ENCODE measurements at regions not wholly inside any gene's neighbourhood (a gene's known extent, or its start where the extent isn't known, plus 50 kb on each side); places are given as distances from the start of the nearest gene placed in this dataset.
A peak's percentile ranks its signal among the peaks of the same experiment; 100 is the strongest.

DNA sequence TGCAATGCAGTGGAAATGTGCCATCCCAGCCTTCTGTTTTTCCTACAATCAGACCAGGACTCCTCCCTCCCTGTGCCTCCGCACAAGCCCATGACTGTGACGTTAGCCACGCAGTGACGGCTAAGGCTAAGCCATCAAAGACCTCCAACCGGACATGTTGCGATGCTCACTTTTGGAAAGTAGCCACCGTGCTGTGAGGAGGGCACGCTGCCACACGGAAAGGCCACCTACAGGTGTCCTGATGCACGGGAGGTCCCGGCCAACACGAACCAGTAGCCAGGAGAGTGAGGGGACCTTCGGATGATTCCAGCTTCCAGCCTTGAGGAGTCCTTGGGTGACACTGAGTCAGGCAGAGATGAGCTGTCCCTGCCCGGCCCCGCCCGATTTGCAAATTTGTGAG lies 53.9 kb downstream of the FOXL1 start:
- DNase-seq: no peak

DNA sequence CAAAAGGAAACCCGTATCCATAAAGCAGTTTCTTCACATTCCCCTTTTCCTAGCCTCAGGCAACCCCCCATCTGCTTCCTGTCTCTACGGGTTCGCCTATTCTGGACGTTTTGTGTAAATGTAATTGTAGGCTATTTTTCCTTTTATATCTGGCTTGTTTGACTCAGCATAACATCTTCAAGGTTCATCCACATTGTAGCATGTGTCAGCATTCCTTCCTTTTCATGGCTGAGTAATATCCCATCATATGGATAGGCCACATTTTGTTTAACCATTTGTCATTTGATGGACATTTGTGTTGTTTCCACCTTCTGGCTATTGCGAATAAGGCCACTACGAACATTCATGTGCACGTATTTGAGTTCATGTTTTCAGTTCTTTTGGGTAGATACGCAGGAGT lies 54.6 kb downstream of the FOXL1 start:
- DNase-seq: no peak

DNA sequence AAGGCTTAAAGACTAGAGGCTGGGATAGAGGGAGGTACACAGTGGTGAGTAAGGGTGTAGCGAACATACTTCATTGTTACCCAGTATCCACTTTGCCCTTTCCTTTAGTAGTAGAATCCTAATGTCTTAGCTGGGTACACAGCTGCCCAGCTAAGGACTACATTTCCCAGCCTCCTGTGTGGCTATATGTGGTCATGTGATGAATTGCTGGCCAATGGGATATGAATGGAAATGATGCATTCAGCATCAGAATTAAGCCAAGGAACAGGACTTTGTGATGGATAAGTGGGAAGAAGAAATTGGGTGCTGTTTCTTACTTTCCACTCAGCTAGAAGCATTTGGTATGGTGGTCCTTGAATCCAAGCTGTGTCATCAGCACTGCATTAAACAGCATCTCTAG lies 55.9 kb downstream of the FOXL1 start:
- DNase-seq: peak; percentile 53

DNA sequence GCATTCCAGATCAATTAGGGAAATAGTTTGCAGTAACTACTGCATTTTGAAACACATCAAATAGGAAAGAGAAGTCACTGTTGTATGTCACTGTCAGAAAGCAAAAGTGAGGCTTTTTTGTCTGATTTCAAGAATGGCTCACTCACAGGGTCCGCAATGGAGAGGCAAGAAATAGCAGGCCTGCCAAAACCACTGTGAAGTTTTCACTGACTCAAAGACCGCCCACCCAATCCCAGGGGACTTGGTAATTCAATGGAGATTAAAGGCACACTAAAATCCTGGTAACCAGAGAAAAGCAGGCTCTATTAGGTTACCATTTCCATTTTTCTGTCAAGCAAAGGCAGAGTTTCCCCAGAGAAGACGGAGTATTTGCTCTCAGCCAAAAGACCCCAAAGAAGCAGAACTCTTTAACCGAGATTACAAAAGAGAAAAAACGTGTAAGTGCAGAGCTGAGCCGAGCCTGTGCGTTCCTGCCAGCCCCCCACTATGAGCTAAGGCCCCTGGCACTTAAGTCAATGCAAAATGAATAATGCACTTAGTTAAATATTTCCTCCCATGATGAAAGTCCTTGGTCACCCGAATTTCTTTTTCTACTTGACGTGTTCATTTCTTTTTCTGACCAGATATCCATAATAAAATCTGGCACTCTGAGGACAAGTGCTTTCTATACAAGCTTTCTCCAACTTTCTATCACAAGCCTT lies 57.0 kb downstream of the FOXL1 start:
- peak; percentile 81 for DNase-seq

DNA sequence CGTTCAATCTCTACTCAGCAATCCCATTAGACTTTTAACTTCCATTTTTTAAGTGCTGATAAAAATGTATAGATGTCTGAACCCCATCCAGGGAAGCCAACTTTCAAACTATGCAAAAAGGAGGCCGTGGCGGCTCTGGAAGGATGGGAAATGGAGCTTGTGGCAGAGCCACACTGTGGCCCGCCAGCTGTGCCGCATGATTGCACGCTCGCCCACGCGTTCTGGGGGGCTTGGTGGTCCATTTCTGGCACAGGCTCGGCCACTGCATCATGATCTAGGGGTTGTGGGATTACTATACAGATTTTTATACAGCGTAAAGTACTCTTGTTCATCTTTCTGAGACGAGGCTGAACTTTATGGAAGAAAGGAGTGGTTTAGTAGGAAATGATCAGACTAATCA lies 57.6 kb downstream of the FOXL1 start:
- DNase-seq: no peak

DNA sequence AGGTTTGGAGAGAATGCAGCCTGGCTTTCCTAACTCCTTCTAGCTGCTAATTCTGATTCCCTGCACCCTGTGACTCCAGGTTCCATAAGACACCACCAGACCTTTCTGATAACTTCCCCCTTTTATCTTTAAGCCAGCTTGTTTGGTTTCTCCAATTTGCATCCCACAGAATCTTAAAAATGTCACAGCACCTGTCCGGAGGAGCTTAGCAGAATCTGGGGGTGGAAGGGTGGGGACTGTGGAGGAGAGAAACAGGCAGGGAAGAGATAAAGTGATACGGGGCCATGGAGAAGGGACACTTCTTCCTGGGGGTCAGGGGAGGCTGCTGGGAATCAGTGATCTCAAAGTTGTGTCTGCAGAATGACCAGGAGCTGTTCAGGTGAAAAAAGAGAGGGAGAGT lies 59.4 kb downstream of the FOXL1 start:
- DNase-seq: no peak

DNA sequence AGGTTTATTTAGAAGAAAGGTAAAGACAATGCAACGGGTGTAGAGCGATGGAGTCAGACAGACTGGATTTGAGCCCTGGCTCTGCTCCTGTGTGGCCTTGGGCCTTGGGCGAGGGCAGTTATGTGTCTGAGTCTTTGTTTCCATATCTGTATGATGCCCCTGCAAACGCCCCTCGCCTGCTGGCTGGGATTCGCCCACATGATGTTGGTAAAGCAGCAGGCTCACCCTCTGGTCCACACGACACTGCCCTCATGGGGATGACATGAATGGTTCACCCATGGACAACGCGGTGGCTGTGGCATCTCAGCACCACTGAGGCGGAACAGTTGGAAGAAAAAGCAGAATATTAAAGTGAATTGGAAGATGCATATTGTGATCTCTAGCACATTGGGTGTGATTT lies 60.3 kb downstream of the FOXL1 start:
- no peak for DNase-seq

DNA sequence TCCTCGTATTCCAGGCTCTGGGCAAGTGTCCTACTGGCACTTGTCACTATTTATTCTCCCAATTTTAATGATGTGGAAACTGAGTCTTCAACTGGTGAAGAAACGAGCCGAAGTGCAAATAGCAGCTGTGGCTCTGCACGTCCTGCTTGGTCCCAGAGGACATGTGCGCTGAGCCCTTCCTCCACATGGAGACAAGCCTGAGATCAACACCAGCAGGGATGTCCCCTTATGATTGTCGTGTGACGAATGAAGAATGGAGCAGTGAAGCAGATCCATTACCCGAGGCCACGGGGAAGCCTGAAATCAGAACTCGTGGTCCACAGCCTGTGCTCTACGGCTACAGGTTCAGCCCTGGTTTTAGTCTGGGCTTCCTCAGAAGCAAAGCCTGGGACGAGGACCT lies 61.0 kb downstream of the FOXL1 start:
- DNase-seq: no peak

DNA sequence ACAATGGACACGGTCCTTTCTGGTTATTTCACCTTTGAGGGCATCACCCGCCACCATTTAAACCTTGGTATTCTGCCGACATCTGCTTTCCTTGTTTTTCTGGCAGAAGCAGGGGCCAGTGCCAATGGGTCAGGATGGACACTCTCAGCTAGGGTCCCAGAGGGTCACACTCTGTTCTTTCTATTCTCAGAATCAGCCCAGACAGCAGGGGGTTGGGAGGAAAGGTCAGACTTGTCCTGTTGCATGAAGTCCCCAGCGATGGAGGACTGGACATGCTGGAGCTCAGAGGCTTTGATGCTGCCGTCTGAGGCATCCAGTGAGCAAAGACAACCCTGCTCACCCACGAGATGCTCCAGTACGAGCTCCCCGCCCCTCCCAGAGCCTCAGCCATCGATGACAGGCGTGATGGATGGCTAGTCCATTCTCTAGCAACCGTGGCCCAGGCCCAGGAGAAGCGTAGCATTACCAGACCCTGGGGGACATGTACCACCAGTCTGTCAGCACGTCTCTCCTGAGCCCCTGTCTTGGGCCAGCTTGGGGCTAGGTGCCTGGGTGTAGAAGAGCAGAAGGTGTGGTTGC lies 62.0 kb downstream of the FOXL1 start:
- DNase-seq: peak; percentile 27

DNA sequence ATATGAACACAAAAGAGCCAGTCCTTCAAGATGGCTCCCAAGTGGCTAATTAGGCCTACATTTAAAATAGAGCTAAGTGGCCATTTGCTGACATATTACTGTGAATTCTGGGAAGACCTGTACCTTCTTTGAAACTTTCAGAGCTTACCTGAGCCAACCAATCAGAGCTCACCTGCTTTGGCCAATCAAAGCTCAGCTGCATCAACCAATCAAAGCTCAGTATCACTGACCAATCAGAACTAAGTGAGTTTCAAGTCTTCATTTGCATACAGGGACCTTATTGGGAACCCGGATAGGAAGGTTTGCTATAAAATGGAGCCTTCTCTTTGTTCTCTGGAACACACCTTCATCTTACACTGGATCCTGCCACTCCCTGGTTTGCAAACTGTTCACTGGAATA lies 63.7 kb downstream of the FOXL1 start:
- no peak for DNase-seq

DNA sequence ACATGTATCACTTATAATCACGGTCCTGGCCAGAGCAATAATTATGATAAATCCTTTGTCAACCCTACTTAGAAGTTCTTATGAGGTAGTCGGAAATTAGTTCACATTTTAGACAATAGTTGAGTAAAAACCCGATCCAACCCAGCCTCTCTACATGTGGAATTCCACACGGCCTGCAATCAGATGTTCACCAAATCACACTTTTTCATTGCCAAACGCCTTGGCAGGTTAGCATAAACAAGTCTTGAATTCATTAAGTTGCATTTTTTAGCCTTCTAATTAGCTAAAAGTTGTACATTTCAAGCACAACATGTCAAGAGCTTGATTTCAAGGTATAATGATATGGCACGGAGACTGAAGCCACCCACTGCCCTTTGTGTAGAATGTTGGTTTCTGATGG lies 65.3 kb downstream of the FOXL1 start:
- DNase-seq: no peak

DNA sequence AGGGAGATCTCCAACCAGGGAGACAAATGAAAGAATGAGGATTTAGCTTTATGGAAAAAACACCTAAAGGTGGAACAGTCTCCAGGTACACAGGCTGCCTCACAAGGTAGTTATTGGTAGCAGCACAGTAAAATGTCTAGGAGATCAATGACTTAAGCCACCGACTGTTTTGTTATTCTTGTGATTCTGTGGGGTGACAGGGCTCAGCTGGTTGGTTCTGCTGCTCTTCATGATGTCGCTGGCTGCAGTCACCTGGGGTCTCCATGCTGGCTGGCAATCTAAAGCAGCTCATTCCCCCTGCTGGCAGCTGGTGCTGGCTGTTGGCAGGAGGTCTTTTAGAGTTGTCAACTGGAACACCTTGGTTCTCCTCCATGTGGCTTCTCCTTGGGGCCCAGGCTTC lies 69.2 kb downstream of the FOXL1 start:
- no peak for DNase-seq

DNA sequence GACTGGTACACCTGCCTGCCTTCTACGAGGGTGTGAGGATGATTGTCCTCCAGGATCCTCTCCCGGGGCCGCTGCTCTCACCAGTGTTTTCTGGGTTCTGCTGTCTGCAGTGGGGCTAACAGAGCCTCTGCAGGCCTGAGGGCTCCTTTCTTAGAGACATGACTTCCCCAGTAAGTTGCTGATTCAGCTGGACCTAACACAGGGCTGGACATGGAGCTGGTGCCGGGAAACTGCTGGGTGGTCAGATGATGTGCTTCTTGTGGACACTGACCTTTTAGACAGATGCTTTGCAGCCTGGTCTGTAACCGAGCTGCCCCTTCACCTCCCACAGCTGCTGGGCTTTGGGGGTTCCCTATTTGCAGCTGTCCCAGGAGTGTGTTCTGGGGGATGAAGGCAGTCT lies 71.5 kb downstream of the FOXL1 start:
- no peak for DNase-seq

DNA sequence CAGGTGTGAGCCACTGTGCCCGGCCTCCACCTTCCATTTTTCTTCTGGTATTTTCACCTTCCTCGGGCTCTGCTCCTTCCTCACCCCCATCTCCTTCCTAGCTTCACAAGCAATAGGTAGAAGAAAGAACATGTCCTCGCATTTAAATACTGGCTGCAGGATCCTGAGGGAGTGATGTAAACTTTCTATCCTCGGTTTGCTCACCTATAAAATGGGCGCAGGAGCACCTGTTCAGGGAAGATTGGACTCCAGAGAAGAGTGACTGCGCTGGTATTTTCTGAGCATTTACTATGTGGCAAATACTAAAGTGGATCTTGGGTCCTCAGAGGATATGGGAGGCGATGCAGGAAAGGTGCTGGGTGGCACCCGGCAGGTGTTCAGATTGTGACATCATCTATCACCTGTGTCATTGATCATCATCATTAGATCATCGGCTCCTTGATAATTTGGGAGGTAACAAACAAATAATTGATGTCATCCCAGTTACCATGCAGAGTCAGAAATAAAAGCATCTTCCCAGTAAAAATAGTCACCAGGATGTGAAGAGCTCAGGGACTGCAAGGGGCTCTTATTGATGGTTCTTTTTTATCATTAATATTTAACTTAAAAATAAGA lies 72.8 kb downstream of the FOXL1 start:
- no peak for DNase-seq

DNA sequence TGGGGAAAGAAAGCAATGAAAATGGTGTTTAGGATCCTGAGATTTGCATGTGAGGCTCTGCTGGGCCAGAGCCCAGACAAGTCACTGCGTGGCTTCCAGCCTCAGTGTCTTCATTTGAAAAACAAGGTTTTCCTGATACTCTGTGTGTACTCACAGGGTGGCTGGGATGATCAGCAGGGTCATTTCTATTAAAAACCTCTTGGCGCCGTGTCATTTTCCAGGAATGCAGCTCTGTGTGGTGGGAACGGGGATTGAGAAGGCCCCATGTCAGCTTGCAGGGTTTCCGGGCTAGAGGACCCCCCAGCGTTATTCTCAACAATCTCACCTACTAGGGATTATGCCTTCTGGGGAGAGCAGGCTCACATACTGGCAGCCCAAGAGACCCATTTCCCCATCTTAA lies 73.5 kb downstream of the FOXL1 start:
- peak; percentile 59 for DNase-seq

DNA sequence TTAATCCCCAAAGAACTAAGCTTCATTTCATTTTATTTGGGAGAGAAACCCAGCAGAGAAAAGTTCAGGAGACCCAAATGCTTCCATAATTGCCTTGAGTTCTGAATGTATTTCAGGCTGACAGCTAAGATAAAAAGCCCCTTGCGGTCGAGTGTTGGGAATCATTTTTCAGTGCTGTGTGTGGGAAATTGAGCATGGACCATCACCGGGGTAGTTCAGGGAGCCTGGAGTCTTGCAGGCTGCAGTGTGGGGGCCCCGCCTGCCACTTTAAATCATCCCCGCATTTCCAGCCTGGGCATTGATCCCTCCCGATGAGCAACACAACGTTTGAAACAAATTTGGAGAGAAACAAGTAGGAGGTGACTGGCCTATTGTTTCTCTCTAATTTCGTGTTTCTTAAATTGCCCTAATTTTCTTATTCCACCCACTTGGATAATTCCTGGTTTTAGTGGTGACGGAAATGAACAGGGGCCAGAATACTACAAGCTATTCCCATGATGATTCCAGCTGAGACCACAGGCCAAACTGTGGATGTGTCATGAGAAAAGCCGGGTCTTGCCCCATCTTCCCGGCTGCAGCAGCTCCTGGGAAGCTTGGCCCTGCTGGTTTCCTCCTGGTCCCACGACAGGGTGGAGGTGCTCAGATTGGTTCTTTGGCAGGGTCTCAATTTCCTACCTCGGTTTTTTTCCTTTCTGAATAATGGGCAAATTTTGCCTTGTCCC lies 75.1 kb downstream of the FOXL1 start:
- DNase-seq: peak; percentile 74

DNA sequence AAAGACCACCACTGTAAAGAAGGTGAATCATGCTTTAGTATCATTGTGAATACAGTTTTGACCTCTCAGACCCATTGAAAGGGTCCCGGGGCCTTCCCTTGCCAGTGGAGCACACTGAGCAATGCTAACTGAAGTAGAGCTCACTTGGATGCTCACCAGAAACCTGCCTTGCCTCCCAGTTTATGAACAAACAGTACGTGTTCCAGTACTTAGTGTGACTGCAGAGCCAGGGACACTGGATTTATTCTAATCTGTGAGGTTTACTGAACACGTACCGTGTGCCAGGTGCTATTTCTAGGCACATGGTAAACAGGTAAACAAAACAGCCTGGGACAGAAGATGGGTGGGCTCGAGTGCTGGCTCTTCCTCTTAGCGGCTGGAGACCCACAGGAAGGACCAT lies 79.6 kb downstream of the FOXL1 start:
- no peak for DNase-seq

DNA sequence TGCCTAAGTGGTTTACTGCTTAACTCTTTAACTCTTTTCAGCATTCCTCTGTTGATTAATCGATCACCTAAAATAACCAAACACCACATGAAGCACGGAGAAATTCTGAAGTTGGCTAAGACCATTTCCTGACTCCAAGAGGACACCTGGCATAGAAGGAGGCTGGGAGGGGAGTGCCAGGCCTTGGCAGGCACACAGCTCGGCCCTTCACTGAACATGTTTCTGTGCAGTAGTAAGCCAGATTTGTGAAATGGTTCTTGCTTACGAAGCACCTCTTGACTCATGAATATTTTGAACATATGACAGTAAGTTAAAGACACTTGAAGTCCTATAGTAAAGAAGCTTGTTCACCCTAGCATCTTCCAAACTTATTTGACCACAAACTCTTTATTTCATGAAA lies 82.3 kb downstream of the FOXL1 start:
- no peak for DNase-seq

DNA sequence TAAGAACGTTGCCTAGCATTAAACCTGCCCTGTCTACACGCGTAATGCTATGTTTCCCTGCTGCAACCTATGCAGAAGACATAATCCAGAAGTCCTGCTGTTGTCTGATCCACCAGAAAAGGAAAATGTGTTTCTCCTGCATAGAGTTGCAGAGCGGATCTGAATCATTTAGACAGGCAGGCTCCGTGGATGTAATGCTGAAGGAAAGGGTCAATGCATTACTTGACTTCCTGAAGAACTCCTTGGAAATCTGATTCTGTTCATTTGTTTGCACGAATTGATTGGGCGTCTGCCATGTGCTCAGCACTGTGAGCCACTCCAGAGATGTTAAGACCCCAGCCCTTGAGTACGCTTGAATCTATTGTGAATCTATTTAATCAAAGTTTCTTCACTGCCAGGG lies 83.4 kb downstream of the FOXL1 start:
- peak; percentile 63 for DNase-seq

DNA sequence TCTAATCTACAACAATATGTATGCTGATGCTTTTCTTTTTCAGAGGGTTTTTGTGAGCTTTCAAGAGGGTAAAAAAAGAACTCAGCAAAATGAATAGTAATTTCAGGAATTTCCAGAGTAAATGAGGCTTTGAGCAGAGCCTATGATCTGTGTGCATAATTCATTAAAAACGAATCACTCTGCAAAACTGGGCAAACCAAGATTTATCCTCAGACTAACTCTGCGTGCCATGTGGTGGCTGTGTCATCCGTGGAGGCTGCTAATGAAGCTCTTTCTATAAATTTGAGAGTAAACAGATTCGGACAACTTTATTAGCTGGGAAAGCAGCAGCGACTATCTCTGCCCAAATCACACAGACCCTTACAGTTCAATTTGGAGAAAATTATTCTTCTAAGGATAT lies 83.8 kb downstream of the FOXL1 start:
- DNase-seq: peak; percentile 75

DNA sequence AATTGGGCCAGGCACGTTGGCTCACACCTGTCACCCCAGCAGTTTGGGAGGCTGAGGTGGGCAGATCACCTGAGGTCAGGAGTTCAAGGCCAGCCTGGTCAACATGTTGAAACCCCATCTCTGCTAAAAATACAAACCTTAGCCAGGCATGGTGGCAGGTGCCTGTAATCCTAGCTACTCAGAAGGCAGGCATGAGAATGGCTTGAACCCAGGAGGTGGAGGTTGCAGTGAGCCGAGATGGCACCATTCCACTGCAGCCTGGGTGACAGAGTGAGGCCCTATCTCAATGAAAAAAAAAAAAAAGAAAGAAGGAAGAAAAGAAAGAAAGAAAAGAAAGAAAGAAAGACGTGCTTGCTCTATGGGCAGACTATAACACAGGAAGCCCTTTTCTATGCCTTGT lies 84.4 kb downstream of the FOXL1 start:
- DNase-seq: no peak

DNA sequence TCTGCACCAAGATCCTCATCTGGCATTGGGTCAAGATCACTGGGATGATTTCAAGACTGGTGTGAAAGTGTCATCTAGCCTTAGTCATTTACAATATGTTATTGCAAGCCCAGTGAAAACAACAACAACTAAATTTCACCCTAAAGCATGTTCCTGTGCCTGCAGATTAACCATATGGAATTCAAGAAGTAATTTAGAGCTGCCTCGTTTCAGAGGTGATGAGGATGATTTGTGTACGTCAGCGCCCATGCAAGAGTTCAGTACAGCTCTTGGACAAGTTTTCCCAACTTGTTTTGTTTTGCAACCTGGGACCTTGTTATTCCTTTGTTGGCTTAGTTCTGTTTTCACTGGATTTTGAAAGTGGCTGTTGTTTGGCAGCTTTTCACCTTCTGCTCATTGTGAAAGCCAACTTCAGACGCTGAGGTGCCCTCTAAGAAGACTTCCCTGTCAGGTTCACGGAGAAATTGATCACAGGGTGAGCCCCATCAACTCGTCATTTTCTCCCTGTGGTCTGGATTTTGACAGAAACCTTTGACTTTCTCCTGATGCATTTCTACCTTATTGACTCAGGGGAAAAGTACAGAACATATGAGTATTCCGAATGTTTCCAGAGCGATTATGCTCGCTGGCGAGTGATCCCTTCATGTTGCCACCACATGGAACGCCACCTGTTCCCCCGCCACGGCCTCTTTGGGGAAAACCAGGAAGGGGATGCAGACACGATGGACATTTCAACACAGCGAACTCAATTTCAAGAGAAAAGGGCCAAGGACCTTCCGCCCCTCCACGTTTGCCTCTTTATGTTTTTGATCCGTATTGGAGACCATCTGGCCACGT lies 85.6 kb downstream of the FOXL1 start:
- peak; percentile 69 for DNase-seq

Data from fibroblast of skin of right biceps (primary cell).